HG02571 (cell line): ENCODE measurements at regions not wholly inside any gene's neighbourhood (a gene's known extent, or its start where the extent isn't known, plus 50 kb on each side); places are given as distances from the start of the nearest gene placed in this dataset.

Experiments
- ATAC-seq: cut with Tn5 transposase; IDR thresholded peaks from one replicate; pipeline ENCODE4 v1.9.1; 2021; ENCODE audit warnings: mild to moderate bottlenecking, moderate library complexity; ENCODE audit not compliant: unreplicated experiment

- ATAC-seq, result no peak
Observed at GRCh38 chr2:105626212-105626965, 118.3 kb upstream of the NCK2 start.

GRCh38 chr2:105625632-105626031 is 119.1 kb upstream of the NCK2 start:
- ATAC-seq, result no peak

GRCh38 chr2:105621038-105621437 is 123.7 kb upstream of the NCK2 start:
- no peak for ATAC-seq

GRCh38 chr2:105618351-105618659 is 126.4 kb upstream of the NCK2 start:
- no peak for ATAC-seq

- ATAC-seq, result no peak
Observed at GRCh38 chr2:105617631-105618350, 126.9 kb upstream of the NCK2 start.

- ATAC-seq, result no peak
Observed at GRCh38 chr2:105615305-105615704, 129.4 kb upstream of the NCK2 start.

- ATAC-seq, result no peak
Observed at GRCh38 chr2:105611811-105612424, 132.8 kb upstream of the NCK2 start.

- ATAC-seq, result no peak
Observed at GRCh38 chr2:105611333-105611637, 133.4 kb upstream of the NCK2 start.

- ATAC-seq, result no peak
Observed at GRCh38 chr2:105610576-105611332, 134.0 kb upstream of the NCK2 start.

GRCh38 chr2:105609746-105610402 is 134.8 kb upstream of the NCK2 start:
- no peak for ATAC-seq

- no peak for ATAC-seq
Observed at GRCh38 chr2:105607920-105608504, 136.7 kb upstream of the NCK2 start.

- ATAC-seq, result no peak
Observed at GRCh38 chr2:105606081-105606480, 138.6 kb upstream of the NCK2 start.

- no peak for ATAC-seq
Observed at GRCh38 chr2:105604938-105605337, 139.8 kb upstream of the NCK2 start.

GRCh38 chr2:105600949-105601794 is 143.5 kb upstream of the NCK2 start:
- ATAC-seq, result no peak

- ATAC-seq, result no peak
Observed at GRCh38 chr2:105600602-105600948, 144.1 kb upstream of the NCK2 start.

- no peak for ATAC-seq
Observed at GRCh38 chr2:105600037-105600442, 144.7 kb upstream of the NCK2 start.

- ATAC-seq, result no peak
Observed at GRCh38 chr2:105598829-105599698, 145.6 kb upstream of the NCK2 start.

GRCh38 chr2:105597806-105598803 is 146.6 kb upstream of the NCK2 start:
- no peak for ATAC-seq
